Activated B cell treated with CpG ODN at 0.5 μM for 24 hours (primary cell): ENCODE measurements at regions not wholly inside any gene's neighbourhood (a gene's known extent, or its start where the extent isn't known, plus 50 kb on each side); places are given as distances from the start of the nearest gene placed in this dataset.

Experiments
- ATAC-seq: fragments of 200-7000 bp; cut with Tn5 transposase; one replicate; pipeline ENCODE4 v1.10.0; 2021; ENCODE audit warnings: low read depth, mild to moderate bottlenecking, moderate library complexity
- CTCF ChIA-PET: fragments of 350-600 bp; sonication (Branson Sonifier 250); formaldehyde crosslinking; loops from one replicate; lab custom pipeline; 2021; ENCODE audit warnings: antibody characterized with exemption; lab: Charles Lee
- POLR2A ChIA-PET: fragments of 350-600 bp; sonication (Branson Sonifier 250); formaldehyde crosslinking; loops from one replicate; lab custom pipeline; 2021; ENCODE audit warnings: antibody characterized with exemption; lab: Charles Lee
- DNase-seq: peaks from one replicate; pipeline ENCODE4 v3.0.0; 2022
- H3K27ac Mint-ChIP-seq: one replicate; pipeline ENCODE4 v1.8.0; 2020; ENCODE audit warnings: mixed read lengths
- H3K27me3 Mint-ChIP-seq: one replicate; pipeline ENCODE4 v1.8.0; 2021; ENCODE audit warnings: mixed read lengths
- H3K36me3 Mint-ChIP-seq: one replicate; pipeline ENCODE4 v1.8.0; 2021; ENCODE audit warnings: low read depth, mixed read lengths
- H3K4me1 Mint-ChIP-seq: one replicate; pipeline ENCODE4 v1.8.0; 2021; ENCODE audit warnings: mixed read lengths
- H3K4me3 Mint-ChIP-seq: one replicate; pipeline ENCODE4 v1.8.0; 2020; ENCODE audit warnings: mild to moderate bottlenecking, mixed read lengths
- H3K9me3 Mint-ChIP-seq: one replicate; pipeline ENCODE4 v1.8.0; 2020; ENCODE audit warnings: mixed read lengths
- CTCF ChIP-seq: fragments of 200-600 bp; IDR thresholded peaks from one replicate; pipeline ENCODE4 v1.8.0; 2022; ENCODE audit warnings: antibody characterized with exemption, mild to moderate bottlenecking
- intact Hi-C: fragments of 100-400 bp; cut with micrococcal nuclease; formaldehyde crosslinking; loops from one replicate; pipeline ENCODE4 v1.15.1; 2024

GRCh38 chr19:31018936-31019335 lies 330.3 kb downstream of the TSHZ3 start:
- Mint-ChIP-seq H3K4me1 (no peaks in the 10 kb centered on the region), H3K36me3 (no peaks in the 10 kb centered on the region), H3K27ac (no peak overlapping the region), H3K9me3 (peaks cover 11% of the 10 kb centered on the region), H3K4me3 (no peak overlapping the region), H3K27me3 (no peaks in the 10 kb centered on the region)
- ChIA-PET POLR2A (no interaction called here), CTCF (no interaction called here)
- ATAC-seq (no peak), DNase-seq (no peak)
- no peak for TF ChIP-seq CTCF
- intact Hi-C loops: no loop called here

GRCh38 chr19:31015778-31016177 lies 333.5 kb downstream of the TSHZ3 start:
- no peaks in the 10 kb centered on the region for H3K27me3 Mint-ChIP-seq

GRCh38 chr19:31014668-31015067 lies 334.6 kb downstream of the TSHZ3 start:
- POLR2A ChIA-PET: no interaction called here
- Mint-ChIP-seq H3K9me3 (peaks cover 9% of the 10 kb centered on the region), H3K4me1 (no peaks in the 10 kb centered on the region), H3K27me3 (no peaks in the 10 kb centered on the region), H3K4me3 (no peak overlapping the region), H3K36me3 (no peaks in the 10 kb centered on the region), H3K27ac (no peak overlapping the region)
- intact Hi-C loops: no loop called here
- CTCF ChIA-PET: no interaction called here
- no peak for TF ChIP-seq CTCF
- ATAC-seq: no peak
- no peak for DNase-seq

More at GRCh38 chr19:31015778-31016177, 333.5 kb downstream of the TSHZ3 start:
- no peak for TF ChIP-seq CTCF
- CTCF ChIA-PET: no interaction called here
- no peak for ATAC-seq
- H3K4me3 Mint-ChIP-seq: no peak overlapping the region
- intact Hi-C loops: no loop called here
- no peaks in the 10 kb centered on the region for H3K36me3 Mint-ChIP-seq
- H3K27ac Mint-ChIP-seq: no peak overlapping the region
- H3K9me3 Mint-ChIP-seq: peaks cover 9% of the 10 kb centered on the region
- POLR2A ChIA-PET: no interaction called here
- no peaks in the 10 kb centered on the region for H3K4me1 Mint-ChIP-seq
- DNase-seq: no peak

- Mint-ChIP-seq H3K36me3 (no peaks in the 10 kb centered on the region), H3K27me3 (no peaks in the 10 kb centered on the region), H3K9me3 (peaks cover 4% of the 10 kb centered on the region), H3K4me3 (no peak overlapping the region), H3K27ac (no peak overlapping the region), H3K4me1 (no peaks in the 10 kb centered on the region)
- intact Hi-C loops: no loop called here
- no peak for DNase-seq
- CTCF ChIA-PET: no interaction called here
- POLR2A ChIA-PET: no interaction called here
- no peak for ATAC-seq
- TF ChIP-seq CTCF: no peak
These were observed 335.7 kb downstream of the TSHZ3 start for GRCh38 chr19:31013384-31014020.

GRCh38 chr19:31002518-31003244 lies 346.6 kb downstream of the TSHZ3 start:
- no peaks in the 10 kb centered on the region for H3K4me1 Mint-ChIP-seq
- ATAC-seq (no peak), DNase-seq (no peak)
- no peak overlapping the region for H3K4me3 Mint-ChIP-seq
- POLR2A ChIA-PET: no interaction called here
- H3K9me3 Mint-ChIP-seq: peaks cover 11% of the 10 kb centered on the region
- no peak for TF ChIP-seq CTCF
- intact Hi-C loops: no loop called here
- H3K27me3 Mint-ChIP-seq: no peaks in the 10 kb centered on the region
- H3K36me3 Mint-ChIP-seq: no peaks in the 10 kb centered on the region
- no peak overlapping the region for H3K27ac Mint-ChIP-seq
- CTCF ChIA-PET: no interaction called here
